Spleen (tissue), 11 donors: ENCODE measurements at regions not wholly inside any gene's neighbourhood (a gene's known extent, or its start where the extent isn't known, plus 50 kb on each side); places are given as distances from the start of the nearest gene placed in this dataset.

Source experiments
- DNase-seq: peaks from one replicate; pipeline ENCODE4 v3.0.0-alpha.2; 2020
- H3K27ac ChIP-seq, 8 donors: fragments of 200-600 bp; sonication (generic) in 7 of 8; 1 replicate in 4 of 8; 2 replicates in 4 of 8; pipeline versions ENCODE4 v1.5.0 to v1.8.0; 2016 to 2021; ENCODE audit warnings: inconsistent platforms in 4 of 8, mild to moderate bottlenecking in 4 of 8, moderate library complexity in 1 of 8
- H3K27me3 ChIP-seq, 7 donors: fragments of 200-600 bp; sonication (generic) in 6 of 7; replicated peaks in 1 of 7; 1 replicate in 4 of 7; 2 replicates in 3 of 7; pipeline versions ENCODE4 v1.5.0 to v1.8.0; 2016 to 2021; ENCODE audit warnings: inconsistent platforms in 3 of 7, mild to moderate bottlenecking in 1 of 7
- H3K36me3 ChIP-seq, 6 donors: fragments of 200-600 bp; sonication (generic) in 5 of 6; 1 replicate in 4 of 6; 2 replicates in 2 of 6; pipeline versions ENCODE4 v1.5.0 to v1.8.0; 2016 to 2021; ENCODE audit warnings: inconsistent platforms in 2 of 6
- H3K4me1 ChIP-seq, 6 donors: fragments of 200-600 bp; sonication (generic) in 5 of 6; 1 replicate in 3 of 6; 2 replicates in 3 of 6; pipeline versions ENCODE4 v1.5.0 to v1.8.0; 2016 to 2021; ENCODE audit warnings: inconsistent platforms in 3 of 6
- H3K4me3 ChIP-seq, 8 donors: fragments of 200-600 bp; sonication (generic) in 7 of 8; 1 replicate in 4 of 8; 2 replicates in 4 of 8; pipeline versions ENCODE4 v1.5.0 to v1.8.0; 2016 to 2021; ENCODE audit warnings: inconsistent platforms in 4 of 8, mild to moderate bottlenecking in 4 of 8, moderate library complexity in 2 of 8
- H3K9me3 ChIP-seq, 8 donors: fragments of 200-600 bp; sonication (generic) in 7 of 8; 1 replicate in 4 of 8; 2 replicates in 4 of 8; pipeline versions ENCODE4 v1.5.0 to v1.8.0; 2016 to 2021; ENCODE audit warnings: inconsistent platforms in 4 of 8
- CTCF ChIP-seq, 11 experiments: fragments of 200-600 bp in 7 of 11; fragments of 450-650 bp in 4 of 11; sonication (generic) in 4 of 11; IDR thresholded peaks in 8 of 11; conservative IDR thresholded peaks in 3 of 11; 1 replicate in 7 of 11; 2 replicates in 4 of 11; pipeline versions ENCODE4 v1.4.0 to v1.8.0; 2016 to 2021; ENCODE audit warnings: antibody characterized with exemption in 11 of 11, inconsistent platforms in 4 of 11, mild to moderate bottlenecking in 1 of 11
- POLR2A ChIP-seq, 3 donors: fragments of 450-650 bp; IDR thresholded peaks; one replicate each; pipeline ENCODE4 v1.5.1; 2017; ENCODE audit warnings: antibody characterized with exemption in 3 of 3, mild to moderate bottlenecking in 1 of 3
- POLR2AphosphoS5 ChIP-seq, 3 donors: sonication (generic); formaldehyde crosslinking; IDR thresholded peaks; one replicate each; pipeline ENCODE4 v1.5.1; 2017; ENCODE audit warnings: antibody characterized with exemption in 3 of 3
- WGBS, 5 donors: extraction: QIAGEN DNeasy Blood & Tissue Kit in 3 of 5; methylation state at CpG; one replicate each; pipeline versions ENCODE4 v1.1.5 to v1.1.7; 2013 to 2018; 5-methylcytosine and 5-hydroxymethylcytosine counted together
- intact Hi-C: fragments of 100-400 bp; cut with DNase I; formaldehyde crosslinking; loops from one replicate; pipeline ENCODE4 v1.15.0; 2023; ENCODE audit warnings: low total_unique reads
- donor health status: healthy with polysubstance abuse.
- donor health status: DM: no; HTN: no; CAD: no; lungs with moderate emphysema.
- donor health status: DM: no; HTN: no; CAD: no.
- donor health status: Bipolar disorder and iron deficiency.
- donor health status: healthy.
- donor health status: DM: no; HTN: no; CAD: no.
- donor health status: DM: yes; HTN: yes; CAD: no.

GRCh38 chr11:112587664-112588063 lies 327.0 kb upstream of the PLET1 start:
- no peak for DNase-seq
- no peak overlapping the region for H3K27ac ChIP-seq
- WGBS, 5 donors, result 68 to 80% (median 73%) methylated on average over 5 of the region's 5 CpGs
- intact Hi-C loops, result no loop called here
- H3K27me3 ChIP-seq, result no peaks in the 10 kb centered on the region
- H3K4me1 ChIP-seq, result peaks cover 0 to 5% (median 2%) of the 10 kb centered on the region in 6 donors
- H3K9me3 ChIP-seq, result no peaks in the 10 kb centered on the region
- no peak overlapping the region for H3K4me3 ChIP-seq
- TF ChIP-seq POLR2A (IDR thresholded peaks at IDR 0.05) (no peak), POLR2AphosphoS5 (IDR thresholded peaks at IDR 0.05) (no peak), CTCF (IDR thresholded peaks at IDR 0.05 in 8 of 11, conservative IDR thresholded peaks at IDR 0.05 in 3 of 11) (no peak)
- no peaks in the 10 kb centered on the region for H3K36me3 ChIP-seq

DNA sequence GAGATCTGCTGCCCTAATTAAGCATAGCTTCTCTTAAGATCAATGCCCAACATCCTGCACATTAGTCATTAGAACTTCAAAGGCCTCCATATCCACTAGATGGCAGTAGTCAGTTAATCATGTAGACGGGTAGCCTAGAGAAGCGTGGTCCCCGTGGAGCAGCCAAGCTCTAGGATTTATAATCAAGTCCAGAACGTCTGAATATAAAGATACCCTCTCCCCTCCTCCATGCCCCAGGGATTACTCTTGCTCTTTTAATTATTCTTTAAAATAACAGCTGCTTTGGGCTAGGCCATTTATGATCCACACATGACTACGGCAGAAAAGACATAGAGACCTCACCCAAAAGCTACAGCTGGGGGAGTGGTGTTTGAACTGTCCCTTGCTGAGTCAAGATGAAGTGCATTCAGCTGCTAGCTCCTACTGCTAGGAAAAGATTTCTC lies 327.6 kb upstream of the PLET1 start:
- no peaks in the 10 kb centered on the region for H3K9me3 ChIP-seq
- TF ChIP-seq POLR2A (IDR thresholded peaks at IDR 0.05), result no peak
- TF ChIP-seq POLR2AphosphoS5 (IDR thresholded peaks at IDR 0.05), result no peak
- peak; percentile 8 to 76 (median 59) for TF ChIP-seq CTCF (IDR thresholded peaks at IDR 0.05 in 8 of 11, conservative IDR thresholded peaks at IDR 0.05 in 3 of 11)
- 17 to 25% (median 20%) methylated on average over 5 of the region's 5 CpGs for WGBS, 5 donors
- no peak overlapping the region for H3K27ac ChIP-seq
- H3K4me1 ChIP-seq, result peaks cover 0 to 5% (median 2%) of the 10 kb centered on the region in 6 donors
- no peaks in the 10 kb centered on the region for H3K36me3 ChIP-seq
- no peak for DNase-seq
- intact Hi-C loops, result no loop called here
- no peak overlapping the region for H3K4me3 ChIP-seq
- H3K27me3 ChIP-seq, result no peaks in the 10 kb centered on the region

GRCh38 chr11:112589155-112589554 lies 328.5 kb upstream of the PLET1 start:
- Histone ChIP-seq H3K36me3 (no peaks in the 10 kb centered on the region), H3K4me1 (peaks cover 0 to 5% (median 2%) of the 10 kb centered on the region in 6 donors), H3K9me3 (no peaks in the 10 kb centered on the region), H3K4me3 (no peak overlapping the region), H3K27ac (no peak overlapping the region), H3K27me3 (no peaks in the 10 kb centered on the region)
- intact Hi-C loops, result no loop called here
- DNase-seq, result no peak
- no peak for TF ChIP-seq CTCF (IDR thresholded peaks at IDR 0.05 in 8 of 11, conservative IDR thresholded peaks at IDR 0.05 in 3 of 11)
- no peak for TF ChIP-seq POLR2A (IDR thresholded peaks at IDR 0.05)
- TF ChIP-seq POLR2AphosphoS5 (IDR thresholded peaks at IDR 0.05), result no peak
- 67 to 81% (median 76%) methylated on average over 3 of the region's 3 CpGs for WGBS, 5 donors

GRCh38 chr11:112590764-112591163 lies 330.1 kb upstream of the PLET1 start:
- Histone ChIP-seq H3K4me1 (peaks cover 0 to 5% (median 2%) of the 10 kb centered on the region in 6 donors), H3K4me3 (no peak overlapping the region), H3K27ac (peak overlapping the region in 1 of 8 donors; percentile 4), H3K9me3 (no peaks in the 10 kb centered on the region), H3K27me3 (no peaks in the 10 kb centered on the region), H3K36me3 (no peaks in the 10 kb centered on the region)
- intact Hi-C loops, result loop anchor here (2.0 kb wide), 1 partner anchor 698 kb away; no protein-coding TSS in a partner anchor
- TF ChIP-seq POLR2A (IDR thresholded peaks at IDR 0.05) (no peak), CTCF (IDR thresholded peaks at IDR 0.05 in 8 of 11, conservative IDR thresholded peaks at IDR 0.05 in 3 of 11) (no peak), POLR2AphosphoS5 (IDR thresholded peaks at IDR 0.05) (no peak)
- WGBS, 5 donors, result 54 to 72% (median 62%) methylated on average over 2 of the region's 2 CpGs
- no peak for DNase-seq
